ENCODE measurements at regions not wholly inside any gene's neighbourhood (a gene's known extent, or its start where the extent isn't known, plus 50 kb on each side); places are given as distances from the start of the nearest gene placed in this dataset.

GRCh38 chr14:51188566-51189185, 51.4 kb upstream of the TMX1 start:
- TF ChIP-seq, protein P1, sequence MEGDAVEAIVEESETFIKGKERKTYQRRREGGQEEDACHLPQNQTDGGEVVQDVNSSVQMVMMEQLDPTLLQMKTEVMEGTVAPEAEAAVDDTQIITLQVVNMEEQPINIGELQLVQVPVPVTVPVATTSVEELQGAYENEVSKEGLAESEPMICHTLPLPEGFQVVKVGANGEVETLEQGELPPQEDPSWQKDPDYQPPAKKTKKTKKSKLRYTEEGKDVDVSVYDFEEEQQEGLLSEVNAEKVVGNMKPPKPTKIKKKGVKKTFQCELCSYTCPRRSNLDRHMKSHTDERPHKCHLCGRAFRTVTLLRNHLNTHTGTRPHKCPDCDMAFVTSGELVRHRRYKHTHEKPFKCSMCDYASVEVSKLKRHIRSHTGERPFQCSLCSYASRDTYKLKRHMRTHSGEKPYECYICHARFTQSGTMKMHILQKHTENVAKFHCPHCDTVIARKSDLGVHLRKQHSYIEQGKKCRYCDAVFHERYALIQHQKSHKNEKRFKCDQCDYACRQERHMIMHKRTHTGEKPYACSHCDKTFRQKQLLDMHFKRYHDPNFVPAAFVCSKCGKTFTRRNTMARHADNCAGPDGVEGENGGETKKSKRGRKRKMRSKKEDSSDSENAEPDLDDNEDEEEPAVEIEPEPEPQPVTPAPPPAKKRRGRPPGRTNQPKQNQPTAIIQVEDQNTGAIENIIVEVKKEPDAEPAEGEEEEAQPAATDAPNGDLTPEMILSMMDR (IDR thresholded peaks at IDR 0.05; ENCODE audit: low read depth, low read length) = no peak
- DNase-seq (ENCODE audit: extremely low read depth, low read depth) = no peak

GRCh38 chr14:51189600-51190376, 50.3 kb upstream of the TMX1 start:
- TF ChIP-seq, protein P1 (IDR thresholded peaks at IDR 0.05; ENCODE audit: low read depth, low read length) = no peak
- no peak for DNase-seq (ENCODE audit: extremely low read depth, low read depth)

All from AG09319 (cell line).